ENCODE measurements at regions not wholly inside any gene's neighbourhood (a gene's known extent, or its start where the extent isn't known, plus 50 kb on each side); places are given as distances from the start of the nearest gene placed in this dataset.

- no peak overlapping the region for H3K4me3 Mint-ChIP-seq
- intact Hi-C loops (cut with micrococcal nuclease): no loop called here
- peaks cover 31% of the 10 kb centered on the region for H3K9me3 Mint-ChIP-seq
- H3K27ac Mint-ChIP-seq: no peak overlapping the region
- no peaks in the 10 kb centered on the region for H3K27me3 Mint-ChIP-seq (ENCODE audit: insufficient read depth)
- no peak for DNase-seq (ENCODE audit: low spot score)
- no peaks in the 10 kb centered on the region for H3K36me3 Mint-ChIP-seq (ENCODE audit: low read depth)
- no peaks in the 10 kb centered on the region for H3K4me1 Mint-ChIP-seq (ENCODE audit: low read depth)
Measured at GRCh38 chr7:34491899-34492298, 166.1 kb upstream of the NPSR1 start.

- H3K27ac Mint-ChIP-seq: no peak overlapping the region
- H3K4me3 Mint-ChIP-seq: no peak overlapping the region
Measured at GRCh38 chr7:34493752-34494151, 164.3 kb upstream of the NPSR1 start.

GRCh38 chr7:34497153-34497777 lies 160.8 kb upstream of the NPSR1 start:
- no peak for DNase-seq (ENCODE audit: low spot score)
- no peaks in the 10 kb centered on the region for H3K36me3 Mint-ChIP-seq (ENCODE audit: low read depth)

More at GRCh38 chr7:34493752-34494151, 164.3 kb upstream of the NPSR1 start:
- H3K27me3 Mint-ChIP-seq (ENCODE audit: insufficient read depth): no peaks in the 10 kb centered on the region
- intact Hi-C loops (cut with micrococcal nuclease): no loop called here
- DNase-seq (ENCODE audit: low spot score): no peak
- peaks cover 26% of the 10 kb centered on the region for H3K9me3 Mint-ChIP-seq
- no peaks in the 10 kb centered on the region for H3K4me1 Mint-ChIP-seq (ENCODE audit: low read depth)
- no peaks in the 10 kb centered on the region for H3K36me3 Mint-ChIP-seq (ENCODE audit: low read depth)

GRCh38 chr7:34501156-34501555 lies 156.9 kb upstream of the NPSR1 start:
- no peak for DNase-seq (ENCODE audit: low spot score)
- Mint-ChIP-seq H3K36me3 (ENCODE audit: low read depth) (no peaks in the 10 kb centered on the region), H3K4me1 (ENCODE audit: low read depth) (no peaks in the 10 kb centered on the region), H3K4me3 (no peak overlapping the region), H3K27me3 (ENCODE audit: insufficient read depth) (no peaks in the 10 kb centered on the region), H3K27ac (no peak overlapping the region), H3K9me3 (peaks cover 3% of the 10 kb centered on the region)
- intact Hi-C loops (cut with micrococcal nuclease): no loop called here

More at GRCh38 chr7:34497153-34497777, 160.8 kb upstream of the NPSR1 start:
- intact Hi-C loops (cut with micrococcal nuclease): no loop called here
- H3K4me3 Mint-ChIP-seq: no peak overlapping the region
- no peak overlapping the region for H3K27ac Mint-ChIP-seq
- no peaks in the 10 kb centered on the region for H3K27me3 Mint-ChIP-seq (ENCODE audit: insufficient read depth)
- peaks cover 22% of the 10 kb centered on the region for H3K9me3 Mint-ChIP-seq
- H3K4me1 Mint-ChIP-seq (ENCODE audit: low read depth): no peaks in the 10 kb centered on the region

- H3K27me3 Mint-ChIP-seq (ENCODE audit: insufficient read depth): no peaks in the 10 kb centered on the region
- no peak overlapping the region for H3K4me3 Mint-ChIP-seq
- no peaks in the 10 kb centered on the region for H3K36me3 Mint-ChIP-seq (ENCODE audit: low read depth)
- H3K9me3 Mint-ChIP-seq: peaks cover 6% of the 10 kb centered on the region
- no peak overlapping the region for H3K27ac Mint-ChIP-seq
- no peak for DNase-seq (ENCODE audit: low spot score)
- intact Hi-C loops (cut with micrococcal nuclease): no loop called here
- no peaks in the 10 kb centered on the region for H3K4me1 Mint-ChIP-seq (ENCODE audit: low read depth)
Measured at GRCh38 chr7:34507191-34507590, 150.8 kb upstream of the NPSR1 start.

- H3K27me3 Mint-ChIP-seq (ENCODE audit: insufficient read depth): no peaks in the 10 kb centered on the region
- no peak for DNase-seq (ENCODE audit: low spot score)
- H3K4me3 Mint-ChIP-seq: no peak overlapping the region
- peaks cover 22% of the 10 kb centered on the region for H3K9me3 Mint-ChIP-seq
- intact Hi-C loops (cut with micrococcal nuclease): no loop called here
- H3K27ac Mint-ChIP-seq: no peak overlapping the region
- no peaks in the 10 kb centered on the region for H3K4me1 Mint-ChIP-seq (ENCODE audit: low read depth)
- no peaks in the 10 kb centered on the region for H3K36me3 Mint-ChIP-seq (ENCODE audit: low read depth)
Measured at GRCh38 chr7:34523226-34523918, 134.6 kb upstream of the NPSR1 start.

- Mint-ChIP-seq H3K4me1 (ENCODE audit: low read depth) (no peaks in the 10 kb centered on the region), H3K27ac (no peak overlapping the region), H3K27me3 (ENCODE audit: insufficient read depth) (no peaks in the 10 kb centered on the region), H3K4me3 (no peak overlapping the region), H3K9me3 (peaks cover 16% of the 10 kb centered on the region), H3K36me3 (ENCODE audit: low read depth) (no peaks in the 10 kb centered on the region)
- intact Hi-C loops (cut with micrococcal nuclease): no loop called here
- DNase-seq (ENCODE audit: low spot score): no peak
Measured at GRCh38 chr7:34530259-34530658, 127.8 kb upstream of the NPSR1 start.

GRCh38 chr7:34539003-34539402 lies 119.0 kb upstream of the NPSR1 start:
- intact Hi-C loops (cut with micrococcal nuclease): no loop called here
- Mint-ChIP-seq H3K4me3 (no peak overlapping the region), H3K27me3 (ENCODE audit: insufficient read depth) (no peaks in the 10 kb centered on the region), H3K4me1 (ENCODE audit: low read depth) (no peaks in the 10 kb centered on the region), H3K27ac (no peak overlapping the region), H3K36me3 (ENCODE audit: low read depth) (no peaks in the 10 kb centered on the region), H3K9me3 (peaks cover 8% of the 10 kb centered on the region)
- DNase-seq (ENCODE audit: low spot score): no peak

- intact Hi-C loops (cut with micrococcal nuclease): no loop called here
- H3K27ac Mint-ChIP-seq: no peak overlapping the region
- no peaks in the 10 kb centered on the region for H3K27me3 Mint-ChIP-seq (ENCODE audit: insufficient read depth)
- no peaks in the 10 kb centered on the region for H3K9me3 Mint-ChIP-seq
- no peak for DNase-seq (ENCODE audit: low spot score)
- no peak overlapping the region for H3K4me3 Mint-ChIP-seq
- no peaks in the 10 kb centered on the region for H3K36me3 Mint-ChIP-seq (ENCODE audit: low read depth)
- H3K4me1 Mint-ChIP-seq (ENCODE audit: low read depth): no peaks in the 10 kb centered on the region
Measured at GRCh38 chr7:34544621-34545020, 113.4 kb upstream of the NPSR1 start.

- H3K27me3 Mint-ChIP-seq (ENCODE audit: insufficient read depth): no peaks in the 10 kb centered on the region
- intact Hi-C loops (cut with micrococcal nuclease): no loop called here
- DNase-seq (ENCODE audit: low spot score): no peak
- no peaks in the 10 kb centered on the region for H3K36me3 Mint-ChIP-seq (ENCODE audit: low read depth)
- no peak overlapping the region for H3K27ac Mint-ChIP-seq
- H3K9me3 Mint-ChIP-seq: peaks cover 14% of the 10 kb centered on the region
- H3K4me1 Mint-ChIP-seq (ENCODE audit: low read depth): no peaks in the 10 kb centered on the region
- no peak overlapping the region for H3K4me3 Mint-ChIP-seq
Measured at GRCh38 chr7:34550996-34551395, 107.0 kb upstream of the NPSR1 start.

GRCh38 chr7:34552502-34552901 lies 105.5 kb upstream of the NPSR1 start:
- H3K4me3 Mint-ChIP-seq: no peak overlapping the region
- intact Hi-C loops (cut with micrococcal nuclease): no loop called here
- DNase-seq (ENCODE audit: low spot score): no peak
- no peaks in the 10 kb centered on the region for H3K36me3 Mint-ChIP-seq (ENCODE audit: low read depth)
- H3K27ac Mint-ChIP-seq: no peak overlapping the region
- H3K9me3 Mint-ChIP-seq: peaks cover 22% of the 10 kb centered on the region
- H3K27me3 Mint-ChIP-seq (ENCODE audit: insufficient read depth): no peaks in the 10 kb centered on the region
- H3K4me1 Mint-ChIP-seq (ENCODE audit: low read depth): no peaks in the 10 kb centered on the region

- Mint-ChIP-seq H3K36me3 (ENCODE audit: low read depth) (no peaks in the 10 kb centered on the region), H3K4me1 (ENCODE audit: low read depth) (no peaks in the 10 kb centered on the region), H3K27ac (no peak overlapping the region), H3K27me3 (ENCODE audit: insufficient read depth) (no peaks in the 10 kb centered on the region), H3K9me3 (peaks cover 16% of the 10 kb centered on the region), H3K4me3 (no peak overlapping the region)
- no peak for DNase-seq (ENCODE audit: low spot score)
- intact Hi-C loops (cut with micrococcal nuclease): no loop called here
Measured at GRCh38 chr7:34558022-34558421, 100.0 kb upstream of the NPSR1 start.

GRCh38 chr7:34564091-34564490 lies 93.9 kb upstream of the NPSR1 start:
- Mint-ChIP-seq H3K36me3 (ENCODE audit: low read depth) (no peaks in the 10 kb centered on the region), H3K4me3 (no peak overlapping the region), H3K27ac (no peak overlapping the region), H3K9me3 (no peaks in the 10 kb centered on the region), H3K27me3 (ENCODE audit: insufficient read depth) (no peaks in the 10 kb centered on the region), H3K4me1 (ENCODE audit: low read depth) (no peaks in the 10 kb centered on the region)
- intact Hi-C loops (cut with micrococcal nuclease): no loop called here
- DNase-seq (ENCODE audit: low spot score): no peak
